ENCODE measurements at regions not wholly inside any gene's neighbourhood (a gene's known extent, or its start where the extent isn't known, plus 50 kb on each side); places are given as distances from the start of the nearest gene placed in this dataset.

DNA sequence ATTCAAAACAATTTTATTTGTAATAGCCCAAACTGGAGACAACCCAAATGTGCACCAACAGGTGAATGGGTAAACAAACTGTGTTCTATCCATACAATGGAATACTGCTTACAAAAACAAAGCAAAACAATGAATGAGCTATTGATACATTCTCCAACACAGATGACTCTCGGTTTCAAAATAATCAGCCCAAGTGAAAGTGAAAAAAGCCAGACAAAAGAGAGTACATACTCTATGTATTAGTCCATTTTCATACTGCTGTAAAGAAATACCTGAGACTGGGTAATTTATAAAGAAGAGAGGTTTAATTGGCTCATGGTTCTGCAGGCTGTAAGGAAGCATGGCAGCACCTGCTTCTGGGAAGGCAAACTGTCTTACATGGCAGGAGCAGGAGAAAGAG lies 65.2 kb upstream of the LRCH1 start:
- no peaks in the 10 kb centered on the region for H3K27me3 ChIP-seq (ENCODE audit: insufficient read depth, low read length)
- H3K9me3 ChIP-seq (ENCODE audit: control insufficient read depth in 1 of 2, insufficient read depth in 1 of 2, low read depth in 1 of 2, low read length in 2 of 2), result 0 out of 4 replicates have a peak, but pooled peaks cover 4% of the 10 kb centered on the region in 2 experiments
- H3K36me3 ChIP-seq (ENCODE audit: control insufficient read depth in 1 of 2, insufficient read depth in 2 of 2, low read length in 2 of 2), result no peaks in the 10 kb centered on the region
- H2AFZ ChIP-seq (ENCODE audit: low read depth, low read length, poor library complexity, severe bottlenecking), result no peak overlapping the region
- H3K4me3 ChIP-seq (replicated peaks in 1 of 2; ENCODE audit: low read depth in 1 of 2, low read length in 2 of 2), result no peak overlapping the region
- no peaks in the 10 kb centered on the region for H3K9me2 ChIP-seq (ENCODE audit: insufficient read depth)
- ChIA-PET RAD21 (ENCODE audit: low non-redundant PET in 1 of 2, low total read pairs in 2 of 2, uncharacterized antibody in 2 of 2, unreplicated experiment in 2 of 2) (no interaction called here), CTCF (no interaction called here), POLR2A (no interaction called here)
- no peak overlapping the region for H3K9ac ChIP-seq (ENCODE audit: low read length)
- BruUV-seq (replicated peaks), result no TSS peak
- DNase-seq (ENCODE audit: low read depth, low spot score), result no peak
- H4K20me1 ChIP-seq (ENCODE audit: insufficient read depth), result no peaks in the 10 kb centered on the region
- no peak for TF ChIP-seq ATF3 (IDR thresholded peaks at IDR 0.05)
- TF ChIP-seq FOSL1 (IDR thresholded peaks at IDR 0.05; ENCODE audit: low read depth), result no peak
- no peak for TF ChIP-seq ELF1 (IDR thresholded peaks at IDR 0.05; ENCODE audit: borderline replicate concordance, low read depth)
- TF ChIP-seq, protein P1, sequence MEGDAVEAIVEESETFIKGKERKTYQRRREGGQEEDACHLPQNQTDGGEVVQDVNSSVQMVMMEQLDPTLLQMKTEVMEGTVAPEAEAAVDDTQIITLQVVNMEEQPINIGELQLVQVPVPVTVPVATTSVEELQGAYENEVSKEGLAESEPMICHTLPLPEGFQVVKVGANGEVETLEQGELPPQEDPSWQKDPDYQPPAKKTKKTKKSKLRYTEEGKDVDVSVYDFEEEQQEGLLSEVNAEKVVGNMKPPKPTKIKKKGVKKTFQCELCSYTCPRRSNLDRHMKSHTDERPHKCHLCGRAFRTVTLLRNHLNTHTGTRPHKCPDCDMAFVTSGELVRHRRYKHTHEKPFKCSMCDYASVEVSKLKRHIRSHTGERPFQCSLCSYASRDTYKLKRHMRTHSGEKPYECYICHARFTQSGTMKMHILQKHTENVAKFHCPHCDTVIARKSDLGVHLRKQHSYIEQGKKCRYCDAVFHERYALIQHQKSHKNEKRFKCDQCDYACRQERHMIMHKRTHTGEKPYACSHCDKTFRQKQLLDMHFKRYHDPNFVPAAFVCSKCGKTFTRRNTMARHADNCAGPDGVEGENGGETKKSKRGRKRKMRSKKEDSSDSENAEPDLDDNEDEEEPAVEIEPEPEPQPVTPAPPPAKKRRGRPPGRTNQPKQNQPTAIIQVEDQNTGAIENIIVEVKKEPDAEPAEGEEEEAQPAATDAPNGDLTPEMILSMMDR (IDR thresholded peaks at IDR 0.05 in 2 of 3, conservative IDR thresholded peaks at IDR 0.05 in 1 of 3; ENCODE audit: borderline replicate concordance in 1 of 3, insufficient read depth in 1 of 3, low read depth in 2 of 3, low read length in 2 of 3), result no peak
- no peak overlapping the region for H3K27ac ChIP-seq (ENCODE audit: low read depth, low read length)
- H3K79me2 ChIP-seq (ENCODE audit: insufficient read depth, low read length), result no peaks in the 10 kb centered on the region
- H3K4me2 ChIP-seq (ENCODE audit: low read length), result no peak overlapping the region
- ATAC-seq, result no peak
- no peaks in the 10 kb centered on the region for H3K4me1 ChIP-seq (ENCODE audit: control insufficient read depth in 1 of 2, insufficient read depth in 2 of 2, low read length in 2 of 2)
- intact Hi-C loops (cut with micrococcal nuclease), result no loop called here

GRCh38 chr13:46486270-46486669 lies 66.7 kb upstream of the LRCH1 start:
- Histone ChIP-seq H3K4me2 (ENCODE audit: low read length) (no peak overlapping the region), H2AFZ (ENCODE audit: low read depth, low read length, poor library complexity, severe bottlenecking) (no peak overlapping the region), H3K4me1 (ENCODE audit: control insufficient read depth in 1 of 2, insufficient read depth in 2 of 2, low read length in 2 of 2) (no peaks in the 10 kb centered on the region), H3K79me2 (ENCODE audit: insufficient read depth, low read length) (no peaks in the 10 kb centered on the region), H3K9me3 (ENCODE audit: control insufficient read depth in 1 of 2, insufficient read depth in 1 of 2, low read depth in 1 of 2, low read length in 2 of 2) (0 out of 4 replicates have a peak, but pooled peaks cover 4% of the 10 kb centered on the region in 2 experiments), H3K27ac (ENCODE audit: low read depth, low read length) (no peak overlapping the region), H3K27me3 (ENCODE audit: insufficient read depth, low read length) (no peaks in the 10 kb centered on the region), H3K9me2 (ENCODE audit: insufficient read depth) (no peaks in the 10 kb centered on the region), H3K36me3 (ENCODE audit: control insufficient read depth in 1 of 2, insufficient read depth in 2 of 2, low read length in 2 of 2) (no peaks in the 10 kb centered on the region), H4K20me1 (ENCODE audit: insufficient read depth) (no peaks in the 10 kb centered on the region), H3K9ac (ENCODE audit: low read length) (no peak overlapping the region), H3K4me3 (replicated peaks in 1 of 2; ENCODE audit: low read depth in 1 of 2, low read length in 2 of 2) (no peak overlapping the region)
- TF ChIP-seq, protein P2, sequence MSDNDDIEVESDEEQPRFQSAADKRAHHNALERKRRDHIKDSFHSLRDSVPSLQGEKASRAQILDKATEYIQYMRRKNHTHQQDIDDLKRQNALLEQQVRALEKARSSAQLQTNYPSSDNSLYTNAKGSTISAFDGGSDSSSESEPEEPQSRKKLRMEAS (IDR thresholded peaks at IDR 0.05), result no peak
- no peak for TF ChIP-seq TCF7L2 (IDR thresholded peaks at IDR 0.05; ENCODE audit: borderline replicate concordance, extremely low read depth, insufficient read depth, insufficient read length)
- no peak for TF ChIP-seq POLR2AphosphoS5 (IDR thresholded peaks at IDR 0.05; ENCODE audit: low read depth, low read length)
- no peak for TF ChIP-seq RAD21 (IDR thresholded peaks at IDR 0.05; ENCODE audit: low read depth)
- TF ChIP-seq ATF3 (IDR thresholded peaks at IDR 0.05), result no peak
- no peak for TF ChIP-seq ZFX (IDR thresholded peaks at IDR 0.05)
- DNase-seq (ENCODE audit: low read depth, low spot score) (no peak), ATAC-seq (no peak)
- BruUV-seq (replicated peaks), result no TSS peak
- ChIA-PET POLR2A (no interaction called here), CTCF (no interaction called here), RAD21 (ENCODE audit: low non-redundant PET in 1 of 2, low total read pairs in 2 of 2, uncharacterized antibody in 2 of 2, unreplicated experiment in 2 of 2) (no interaction called here)
- intact Hi-C loops (cut with micrococcal nuclease), result no loop called here

Measured in HCT116 (cell line).